ENCODE measurements at regions not wholly inside any gene's neighbourhood (a gene's known extent, or its start where the extent isn't known, plus 50 kb on each side); places are given as distances from the start of the nearest gene placed in this dataset.

- H2AFZ ChIP-seq (ENCODE audit: low read length): no peak overlapping the region
- H3K79me2 ChIP-seq (ENCODE audit: insufficient read depth, low read length): no peaks in the 10 kb centered on the region
- DNase-seq (ENCODE audit: low spot score) (no peak), FAIRE-seq (no peak), ATAC-seq (no peak)
- no peaks in the 10 kb centered on the region for H3K9me3 ChIP-seq (ENCODE audit: low read length)
- no peaks in the 10 kb centered on the region for H4K20me1 ChIP-seq (ENCODE audit: insufficient read depth, low read length)
- H3K4me3 ChIP-seq (replicated peaks in 1 of 3; ENCODE audit: insufficient read depth in 1 of 3, low read depth in 2 of 3, low read length in 3 of 3): no peak overlapping the region
- ChIA-PET CTCF (ENCODE audit: low intra/inter-chr PET ratio, low total read pairs) (no interaction called here), POLR2A (no interaction called here)
- no TSS peak for BruUV-seq (replicated peaks)
- in situ Hi-C loops (cut with HindIII; ENCODE audit: extremely low pct_ligation_motif_present, low pct_unique_long_range_greater_than_20kb): no loop called here
- no peaks in the 10 kb centered on the region for H3K27me3 ChIP-seq (ENCODE audit: control insufficient read depth in 1 of 2, insufficient read depth in 2 of 2, low read length in 2 of 2)
- H3K27ac ChIP-seq (ENCODE audit: extremely low read length, insufficient read depth, low read length): no peak overlapping the region
- no peak overlapping the region for H3K9ac ChIP-seq (ENCODE audit: insufficient read depth, low read depth, low read length)
- no peak overlapping the region for H3K4me2 ChIP-seq (ENCODE audit: low read depth, low read length)
- intact Hi-C loops (cut with micrococcal nuclease; ENCODE audit: unreplicated experiment): no loop called here
- no peaks in the 10 kb centered on the region for H3K36me3 ChIP-seq (replicated peaks in 1 of 2; ENCODE audit: control insufficient read depth in 1 of 2, insufficient read depth in 2 of 2, low read length in 2 of 2)
- TF ChIP-seq NR2F1 (CRISPR knock-in tag; IDR thresholded peaks at IDR 0.05) (no peak), ZNF281 (CRISPR knock-in tag; IDR thresholded peaks at IDR 0.05; ENCODE audit: borderline replicate concordance) (no peak), FOXP1 (IDR thresholded peaks at IDR 0.05) (no peak), FOXP1 (CRISPR knock-in tag; IDR thresholded peaks at IDR 0.05) (no peak), AHR (CRISPR knock-in tag; IDR thresholded peaks at IDR 0.05) (no peak), GLI4 (CRISPR knock-in tag; IDR thresholded peaks at IDR 0.05; ENCODE audit: borderline replicate concordance) (no peak), ZSCAN25 (CRISPR knock-in tag; IDR thresholded peaks at IDR 0.05) (no peak), HNF4G (IDR thresholded peaks at IDR 0.05; ENCODE audit: borderline replicate concordance, low read depth, low read length) (no peak), HNF4G (CRISPR knock-in tag; IDR thresholded peaks at IDR 0.05; ENCODE audit: borderline replicate concordance, low read depth) (no peak), CEBPB (IDR thresholded peaks at IDR 0.05; ENCODE audit: borderline replicate concordance, low read depth, low read length) (no peak), NR3C1 (CRISPR knock-in tag; IDR thresholded peaks at IDR 0.05) (no peak), ZNF883 (CRISPR knock-in tag; IDR thresholded peaks at IDR 0.05; ENCODE audit: not compliant biosample characterization) (no peak), EP300 (IDR thresholded peaks at IDR 0.05; ENCODE audit: low read depth in 2 of 2, low read length in 2 of 2) (no peak), EP300 (CRISPR knock-in tag; IDR thresholded peaks at IDR 0.05; ENCODE audit: borderline replicate concordance) (no peak)
- peaks cover 7% of the 10 kb centered on the region for H3K4me1 ChIP-seq (ENCODE audit: insufficient read depth, low read length)
Measured at GRCh38 chr6:56794421-56794820, 151.7 kb upstream of the DST start.

Data from HepG2 (cell line).